ENCODE measurements at regions not wholly inside any gene's neighbourhood (a gene's known extent, or its start where the extent isn't known, plus 50 kb on each side); places are given as distances from the start of the nearest gene placed in this dataset.

- Histone ChIP-seq H3K9me3 (replicated peaks in 1 of 2; ENCODE audit: control insufficient read depth in 2 of 2, insufficient read depth in 1 of 2, low read depth in 1 of 2, low read length in 2 of 2) (no peaks in the 10 kb centered on the region), H3K4me3 (ENCODE audit: low read length in 2 of 2) (no peak overlapping the region), H2BK120ac (ENCODE audit: low read depth, low read length) (no peak overlapping the region), H3K4ac (ENCODE audit: low read length) (no peak overlapping the region), H2AK5ac (ENCODE audit: low read depth, low read length) (no peak overlapping the region), H3K79me1 (ENCODE audit: low read depth, low read length) (no peaks in the 10 kb centered on the region), H3K4me1 (ENCODE audit: control insufficient read depth in 2 of 2, insufficient read depth in 1 of 2, low read depth in 1 of 2, low read length in 2 of 2) (peaks cover 0 to 4% of the 10 kb centered on the region in 2 donors), H3K9ac (ENCODE audit: low read depth, low read length, poor library complexity) (no peak overlapping the region), H3K27me3 (ENCODE audit: control insufficient read depth in 3 of 3, insufficient read depth in 3 of 3, low read depth in 1 of 3, low read length in 3 of 3) (no peaks in the 10 kb centered on the region), H3K4me2 (ENCODE audit: insufficient read depth, low read length, poor library complexity, severe bottlenecking) (no peak overlapping the region), H3K27ac (replicated peaks; ENCODE audit: low read length) (no peak overlapping the region), H2BK5ac (ENCODE audit: low read length) (no peak overlapping the region), H3K18ac (ENCODE audit: low read length) (no peak overlapping the region), H3K23ac (ENCODE audit: low read depth, low read length, poor library complexity) (no peak overlapping the region), H2BK12ac (ENCODE audit: low read length) (no peak overlapping the region), H3K14ac (ENCODE audit: low read length) (no peak overlapping the region), H2BK15ac (ENCODE audit: low read length) (no peak overlapping the region), H3K36me3 (replicated peaks in 1 of 2; ENCODE audit: control insufficient read depth in 2 of 2, insufficient read depth in 2 of 2, low read length in 2 of 2) (no peaks in the 10 kb centered on the region), H2AFZ (ENCODE audit: low read length) (peak overlapping the region; percentile 78), H4K91ac (ENCODE audit: low read depth, low read length, poor library complexity) (no peak overlapping the region), H4K8ac (ENCODE audit: low read depth, low read length) (no peak overlapping the region)
- no CpG with 5 or more reads among the region's 5 CpGs for WGBS, 2 donors (ENCODE audit: extremely low coverage in 2 of 2, insufficient read length in 2 of 2, insufficient replicate concordance in 1 of 2)
- DNase-seq (ENCODE audit: low spot score), result no peak
Observed at GRCh38 chr5:101677961-101678360, 618.1 kb downstream of the SLCO4C1 start.

- Histone ChIP-seq H3K27me3 (ENCODE audit: control insufficient read depth in 3 of 3, insufficient read depth in 3 of 3, low read depth in 1 of 3, low read length in 3 of 3) (no peaks in the 10 kb centered on the region), H3K4ac (ENCODE audit: low read length) (no peak overlapping the region), H3K14ac (ENCODE audit: low read length) (no peak overlapping the region), H3K4me3 (ENCODE audit: low read length in 2 of 2) (no peak overlapping the region), H2BK5ac (ENCODE audit: low read length) (no peak overlapping the region), H3K4me2 (ENCODE audit: insufficient read depth, low read length, poor library complexity, severe bottlenecking) (no peak overlapping the region), H4K91ac (ENCODE audit: low read depth, low read length, poor library complexity) (no peak overlapping the region), H2BK15ac (ENCODE audit: low read length) (no peak overlapping the region), H2BK12ac (ENCODE audit: low read length) (no peak overlapping the region), H3K27ac (replicated peaks; ENCODE audit: low read length) (no peak overlapping the region), H3K79me1 (ENCODE audit: low read depth, low read length) (no peaks in the 10 kb centered on the region), H3K18ac (ENCODE audit: low read length) (no peak overlapping the region), H3K23ac (ENCODE audit: low read depth, low read length, poor library complexity) (no peak overlapping the region), H2BK120ac (ENCODE audit: low read depth, low read length) (no peak overlapping the region), H3K9ac (ENCODE audit: low read depth, low read length, poor library complexity) (no peak overlapping the region), H3K36me3 (replicated peaks in 1 of 2; ENCODE audit: control insufficient read depth in 2 of 2, insufficient read depth in 2 of 2, low read length in 2 of 2) (no peaks in the 10 kb centered on the region), H2AK5ac (ENCODE audit: low read depth, low read length) (no peak overlapping the region), H3K9me3 (replicated peaks in 1 of 2; ENCODE audit: control insufficient read depth in 2 of 2, insufficient read depth in 1 of 2, low read depth in 1 of 2, low read length in 2 of 2) (no peaks in the 10 kb centered on the region), H3K4me1 (ENCODE audit: control insufficient read depth in 2 of 2, insufficient read depth in 1 of 2, low read depth in 1 of 2, low read length in 2 of 2) (peaks cover 0 to 4% of the 10 kb centered on the region in 2 donors), H2AFZ (ENCODE audit: low read length) (no peak overlapping the region), H4K8ac (ENCODE audit: low read depth, low read length) (no peak overlapping the region)
- no CpG with 5 or more reads among the region's 2 CpGs for WGBS, 2 donors (ENCODE audit: extremely low coverage in 2 of 2, insufficient read length in 2 of 2, insufficient replicate concordance in 1 of 2)
- no peak for DNase-seq (ENCODE audit: low spot score)
Observed at GRCh38 chr5:101676646-101677045, 619.4 kb downstream of the SLCO4C1 start.

- WGBS, 2 donors (ENCODE audit: extremely low coverage in 2 of 2, insufficient read length in 2 of 2, insufficient replicate concordance in 1 of 2), result no CpG with 5 or more reads among the region's 4 CpGs
- Histone ChIP-seq H2AK5ac (ENCODE audit: low read depth, low read length) (no peak overlapping the region), H3K4me3 (ENCODE audit: low read length in 2 of 2) (no peak overlapping the region), H3K79me1 (ENCODE audit: low read depth, low read length) (no peaks in the 10 kb centered on the region), H2BK15ac (ENCODE audit: low read length) (no peak overlapping the region), H3K36me3 (replicated peaks in 1 of 2; ENCODE audit: control insufficient read depth in 2 of 2, insufficient read depth in 2 of 2, low read length in 2 of 2) (no peaks in the 10 kb centered on the region), H3K4ac (ENCODE audit: low read length) (no peak overlapping the region), H3K4me2 (ENCODE audit: insufficient read depth, low read length, poor library complexity, severe bottlenecking) (no peak overlapping the region), H2AFZ (ENCODE audit: low read length) (no peak overlapping the region), H3K14ac (ENCODE audit: low read length) (no peak overlapping the region), H3K9me3 (replicated peaks in 1 of 2; ENCODE audit: control insufficient read depth in 2 of 2, insufficient read depth in 1 of 2, low read depth in 1 of 2, low read length in 2 of 2) (no peaks in the 10 kb centered on the region), H3K23ac (ENCODE audit: low read depth, low read length, poor library complexity) (no peak overlapping the region), H3K27me3 (ENCODE audit: control insufficient read depth in 3 of 3, insufficient read depth in 3 of 3, low read depth in 1 of 3, low read length in 3 of 3) (no peaks in the 10 kb centered on the region), H2BK12ac (ENCODE audit: low read length) (no peak overlapping the region), H3K27ac (replicated peaks; ENCODE audit: low read length) (no peak overlapping the region), H4K8ac (ENCODE audit: low read depth, low read length) (no peak overlapping the region), H3K9ac (ENCODE audit: low read depth, low read length, poor library complexity) (no peak overlapping the region), H2BK120ac (ENCODE audit: low read depth, low read length) (no peak overlapping the region), H2BK5ac (ENCODE audit: low read length) (no peak overlapping the region), H3K18ac (ENCODE audit: low read length) (no peak overlapping the region), H3K4me1 (ENCODE audit: control insufficient read depth in 2 of 2, insufficient read depth in 1 of 2, low read depth in 1 of 2, low read length in 2 of 2) (peaks cover 0 to 4% of the 10 kb centered on the region in 2 donors), H4K91ac (ENCODE audit: low read depth, low read length, poor library complexity) (no peak overlapping the region)
- no peak for DNase-seq (ENCODE audit: low spot score)
Observed at GRCh38 chr5:101675510-101676219, 620.4 kb downstream of the SLCO4C1 start.

DNA sequence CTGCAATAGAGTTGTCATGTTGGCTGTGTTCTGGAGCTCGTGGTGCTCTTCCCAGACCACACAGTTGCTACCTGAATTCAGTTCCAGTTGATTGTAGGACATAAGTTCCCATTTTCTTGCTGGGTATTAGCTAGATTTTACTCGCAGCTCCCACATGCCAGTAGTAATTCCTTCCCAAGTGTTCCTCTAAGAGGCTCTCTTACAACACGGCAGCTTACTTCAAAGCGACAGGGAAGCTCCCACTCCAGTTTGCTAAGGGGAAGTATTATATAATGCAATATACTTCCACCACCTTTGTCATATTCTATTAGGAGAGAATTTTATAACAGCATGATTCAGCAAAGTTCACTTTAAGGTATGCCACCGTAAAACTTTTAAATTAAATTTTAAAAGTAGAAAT is 623.0 kb downstream of the SLCO4C1 start:
- Histone ChIP-seq H3K36me3 (replicated peaks in 1 of 2; ENCODE audit: control insufficient read depth in 2 of 2, insufficient read depth in 2 of 2, low read length in 2 of 2) (no peaks in the 10 kb centered on the region), H4K8ac (ENCODE audit: low read depth, low read length) (no peak overlapping the region), H3K14ac (ENCODE audit: low read length) (no peak overlapping the region), H3K4me1 (ENCODE audit: control insufficient read depth in 2 of 2, insufficient read depth in 1 of 2, low read depth in 1 of 2, low read length in 2 of 2) (peaks cover 0 to 2% of the 10 kb centered on the region in 2 donors), H3K27ac (replicated peaks; ENCODE audit: low read length) (no peak overlapping the region), H2BK12ac (ENCODE audit: low read length) (peak overlapping the region; percentile 63), H3K4me2 (ENCODE audit: insufficient read depth, low read length, poor library complexity, severe bottlenecking) (no peak overlapping the region), H3K18ac (ENCODE audit: low read length) (no peak overlapping the region), H2BK120ac (ENCODE audit: low read depth, low read length) (no peak overlapping the region), H3K9ac (ENCODE audit: low read depth, low read length, poor library complexity) (no peak overlapping the region), H3K27me3 (ENCODE audit: control insufficient read depth in 3 of 3, insufficient read depth in 3 of 3, low read depth in 1 of 3, low read length in 3 of 3) (no peaks in the 10 kb centered on the region), H3K4me3 (ENCODE audit: low read length in 2 of 2) (no peak overlapping the region), H3K23ac (ENCODE audit: low read depth, low read length, poor library complexity) (no peak overlapping the region), H4K91ac (ENCODE audit: low read depth, low read length, poor library complexity) (no peak overlapping the region), H2AFZ (ENCODE audit: low read length) (no peak overlapping the region), H3K79me1 (ENCODE audit: low read depth, low read length) (no peaks in the 10 kb centered on the region), H2BK5ac (ENCODE audit: low read length) (no peak overlapping the region), H2AK5ac (ENCODE audit: low read depth, low read length) (no peak overlapping the region), H2BK15ac (ENCODE audit: low read length) (no peak overlapping the region), H3K4ac (ENCODE audit: low read length) (no peak overlapping the region), H3K9me3 (replicated peaks in 1 of 2; ENCODE audit: control insufficient read depth in 2 of 2, insufficient read depth in 1 of 2, low read depth in 1 of 2, low read length in 2 of 2) (no peaks in the 10 kb centered on the region)
- DNase-seq (ENCODE audit: low spot score), result no peak
- WGBS, 2 donors (ENCODE audit: extremely low coverage in 2 of 2, insufficient read length in 2 of 2, insufficient replicate concordance in 1 of 2), result no CpG with 5 or more reads among the region's 5 CpGs
